ENCODE measurements at regions not wholly inside any gene's neighbourhood (a gene's known extent, or its start where the extent isn't known, plus 50 kb on each side); places are given as distances from the start of the nearest gene placed in this dataset.

DNA sequence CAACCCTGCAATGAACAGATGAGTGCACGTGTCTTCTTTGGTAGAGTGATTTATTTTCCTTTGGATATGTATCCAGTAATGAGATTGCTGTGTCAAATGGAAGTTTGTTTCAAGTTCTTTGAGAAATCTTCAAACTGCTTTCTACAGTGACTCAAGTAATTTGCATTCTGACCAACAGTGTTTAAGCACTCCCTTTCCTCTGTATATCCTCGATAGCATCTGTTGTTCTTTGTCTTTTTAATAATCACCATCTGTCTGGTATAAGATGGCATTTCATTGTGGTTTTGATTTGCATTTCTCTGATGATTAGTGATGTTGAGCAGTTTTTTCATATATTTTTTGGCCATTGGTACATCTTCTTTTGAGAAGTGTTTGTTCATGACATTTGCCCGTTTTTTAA is 1608.3 kb upstream of the ZEB2 start:
- TF ChIP-seq, protein P1, sequence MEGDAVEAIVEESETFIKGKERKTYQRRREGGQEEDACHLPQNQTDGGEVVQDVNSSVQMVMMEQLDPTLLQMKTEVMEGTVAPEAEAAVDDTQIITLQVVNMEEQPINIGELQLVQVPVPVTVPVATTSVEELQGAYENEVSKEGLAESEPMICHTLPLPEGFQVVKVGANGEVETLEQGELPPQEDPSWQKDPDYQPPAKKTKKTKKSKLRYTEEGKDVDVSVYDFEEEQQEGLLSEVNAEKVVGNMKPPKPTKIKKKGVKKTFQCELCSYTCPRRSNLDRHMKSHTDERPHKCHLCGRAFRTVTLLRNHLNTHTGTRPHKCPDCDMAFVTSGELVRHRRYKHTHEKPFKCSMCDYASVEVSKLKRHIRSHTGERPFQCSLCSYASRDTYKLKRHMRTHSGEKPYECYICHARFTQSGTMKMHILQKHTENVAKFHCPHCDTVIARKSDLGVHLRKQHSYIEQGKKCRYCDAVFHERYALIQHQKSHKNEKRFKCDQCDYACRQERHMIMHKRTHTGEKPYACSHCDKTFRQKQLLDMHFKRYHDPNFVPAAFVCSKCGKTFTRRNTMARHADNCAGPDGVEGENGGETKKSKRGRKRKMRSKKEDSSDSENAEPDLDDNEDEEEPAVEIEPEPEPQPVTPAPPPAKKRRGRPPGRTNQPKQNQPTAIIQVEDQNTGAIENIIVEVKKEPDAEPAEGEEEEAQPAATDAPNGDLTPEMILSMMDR (IDR thresholded peaks at IDR 0.05) = no peak
- TF ChIP-seq POLR2A (IDR thresholded peaks at IDR 0.05) = no peak
